G401.6 (cell line): ENCODE measurements at regions not wholly inside any gene's neighbourhood (a gene's known extent, or its start where the extent isn't known, plus 50 kb on each side); places are given as distances from the start of the nearest gene placed in this dataset.
"Not testable (repeated sequence)": the region's sequence is repeated elsewhere in the genome, so short reads cannot be mapped to it uniquely, and the experiment has no call there.

Experiments
- FAIRE-seq: peaks from 2 replicates; lab custom pipeline; 2012; peaks lifted over from hg19 to GRCh38; lab: Jason Lieb, UNC

DNA sequence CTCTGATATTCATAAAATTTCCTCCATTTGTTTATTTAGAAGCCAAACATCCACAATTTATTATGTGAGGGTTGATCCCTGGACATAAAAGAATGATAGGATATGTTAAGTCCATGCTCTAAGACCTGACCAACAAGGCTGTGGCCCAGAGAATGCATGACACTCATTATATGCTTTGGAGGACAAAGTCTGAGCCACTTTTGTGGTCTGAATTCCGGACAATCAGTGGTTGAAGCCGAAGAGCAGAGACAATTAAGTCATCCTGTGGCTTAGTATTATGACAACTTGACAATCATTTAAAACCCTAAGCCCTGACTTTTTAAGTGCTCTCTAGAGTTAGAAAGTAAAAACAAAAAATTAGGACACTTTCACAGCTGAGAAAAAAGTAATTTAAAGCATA is 483.3 kb downstream of the PLCL1 start:
- FAIRE-seq, result no peak

- no peak for FAIRE-seq
Observed at GRCh38 chr2:198285216-198285615, 480.8 kb downstream of the PLCL1 start.

DNA sequence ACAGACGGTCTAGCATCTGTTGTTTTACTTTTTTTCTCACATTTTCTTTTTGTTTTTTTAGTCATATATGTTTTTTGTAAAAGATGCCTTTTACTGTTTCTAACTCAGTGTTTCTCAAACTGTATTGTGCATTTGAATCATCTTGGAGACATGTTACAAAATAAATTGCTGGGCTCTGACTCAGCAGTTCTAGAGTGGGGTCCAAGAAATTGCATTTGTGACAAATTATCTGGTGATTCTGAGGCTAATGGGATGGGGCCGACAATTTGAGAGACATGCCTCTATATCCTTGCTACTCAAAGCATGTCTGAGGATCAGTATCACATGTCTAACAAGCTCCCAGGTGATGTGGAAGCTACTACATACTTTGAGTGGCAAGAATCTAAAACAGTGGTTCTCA is 478.8 kb downstream of the PLCL1 start:
- FAIRE-seq, result no peak

GRCh38 chr2:198282061-198282460 is 477.7 kb downstream of the PLCL1 start:
- no peak for FAIRE-seq

DNA sequence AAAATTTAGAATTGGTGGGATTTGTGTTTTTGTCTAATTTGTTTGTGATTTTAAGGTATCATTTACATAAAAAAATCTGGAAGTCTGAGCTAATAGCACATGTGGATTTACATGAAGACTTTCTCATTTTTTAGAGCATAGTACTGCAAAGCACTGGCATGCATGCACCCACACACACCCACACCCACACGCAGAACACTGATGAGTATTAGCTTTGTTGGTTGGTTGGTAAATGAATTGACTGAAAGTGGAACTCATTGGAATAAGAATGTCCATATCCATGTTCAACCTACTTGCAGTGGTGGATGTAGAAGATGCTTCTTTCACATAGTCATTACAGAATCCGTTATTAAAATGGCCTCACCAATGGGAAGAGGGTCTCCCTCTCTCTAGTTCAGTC is 475.8 kb downstream of the PLCL1 start:
- no peak for FAIRE-seq

GRCh38 chr2:198279026-198279425 is 474.6 kb downstream of the PLCL1 start:
- FAIRE-seq, result no peak

DNA sequence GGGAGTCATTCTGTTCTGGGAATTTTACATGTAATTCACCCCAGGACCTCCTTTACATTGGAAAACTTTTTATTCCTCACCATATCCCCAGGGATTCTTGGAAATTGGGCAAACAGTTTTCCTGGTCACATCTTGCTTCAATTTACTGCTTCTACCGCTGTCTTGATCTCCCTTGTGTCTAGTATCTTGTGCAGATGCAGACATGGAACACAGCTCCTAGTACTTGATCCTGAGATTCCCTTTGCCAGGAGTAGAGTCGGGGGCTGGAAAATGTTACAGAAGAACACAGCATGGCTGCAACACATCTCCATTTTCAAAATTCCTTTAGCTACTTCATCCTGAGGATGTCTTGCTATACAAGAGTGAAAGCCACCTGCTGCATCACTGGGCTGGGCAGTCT is 472.8 kb downstream of the PLCL1 start:
- no peak for FAIRE-seq

- no peak for FAIRE-seq
Observed at GRCh38 chr2:198273660-198274059, 469.3 kb downstream of the PLCL1 start.

DNA sequence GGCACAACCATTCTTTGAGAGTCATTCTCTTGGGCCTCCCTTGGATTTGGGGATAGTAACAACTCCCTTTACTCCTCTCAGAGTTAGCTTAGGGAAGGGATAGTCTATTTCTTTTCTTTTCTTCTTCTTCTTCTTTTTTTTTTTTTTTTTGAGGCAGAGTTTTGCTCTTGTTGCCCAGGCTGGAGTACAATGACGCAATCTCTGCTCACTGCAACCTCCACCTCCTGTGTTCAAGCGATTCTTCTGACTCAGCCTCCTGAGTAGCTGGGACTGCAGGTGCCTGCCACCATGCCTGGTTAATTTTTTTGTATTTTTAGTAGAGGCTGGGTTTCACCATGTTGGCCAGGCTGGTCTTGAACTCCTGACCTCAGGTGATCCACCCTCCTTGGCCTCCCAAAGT is 465.8 kb downstream of the PLCL1 start:
- not testable (repeated sequence) for FAIRE-seq

DNA sequence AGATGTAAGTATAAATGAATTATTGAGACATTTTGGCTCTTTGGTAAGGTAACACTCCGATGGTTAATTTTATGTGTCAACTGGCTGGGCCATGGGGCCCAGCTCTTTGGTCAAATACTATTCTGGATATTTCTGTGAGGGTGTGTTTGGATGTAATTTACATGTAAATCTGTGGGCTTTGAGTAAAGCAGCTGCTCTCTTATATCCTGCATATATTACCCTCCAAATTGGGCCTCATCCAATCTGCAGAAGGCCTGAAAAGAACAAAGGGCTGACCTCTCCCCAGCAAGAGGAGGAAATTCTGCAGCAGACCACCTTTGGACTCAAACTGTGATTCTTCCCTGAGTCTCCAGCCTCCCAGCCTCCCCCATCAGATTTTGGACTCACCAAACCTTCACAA is 464.1 kb downstream of the PLCL1 start:
- FAIRE-seq, result no peak

GRCh38 chr2:198259496-198259895 is 455.1 kb downstream of the PLCL1 start:
- FAIRE-seq, result no peak

DNA sequence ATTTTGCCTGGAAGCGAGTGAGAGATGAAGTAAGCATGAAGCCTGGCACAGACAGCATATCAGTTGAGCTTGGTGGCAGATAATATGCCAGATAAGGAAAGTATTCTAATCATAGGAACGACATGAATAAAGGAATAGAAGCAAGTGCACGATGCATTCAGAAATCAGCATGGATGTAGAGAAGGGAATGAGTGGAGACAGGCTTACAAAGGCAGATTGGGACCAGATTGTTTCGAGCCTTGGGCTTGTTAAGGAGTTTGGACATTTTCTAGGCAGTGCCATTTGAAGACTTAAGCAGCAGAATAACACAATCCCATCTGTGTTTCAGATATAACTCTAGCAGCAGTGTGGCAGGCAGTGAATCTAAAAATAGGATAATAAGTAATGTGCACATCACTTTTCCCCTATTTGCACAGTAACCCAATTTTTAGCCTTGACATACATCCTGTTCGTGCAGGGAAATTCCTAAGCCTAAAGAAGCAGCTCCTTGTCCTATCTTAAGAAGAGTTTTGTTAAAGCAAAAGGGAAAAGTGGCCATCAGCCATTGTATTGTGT is 450.2 kb downstream of the PLCL1 start:
- no peak for FAIRE-seq

GRCh38 chr2:198253995-198254394 is 449.6 kb downstream of the PLCL1 start:
- no peak for FAIRE-seq

DNA sequence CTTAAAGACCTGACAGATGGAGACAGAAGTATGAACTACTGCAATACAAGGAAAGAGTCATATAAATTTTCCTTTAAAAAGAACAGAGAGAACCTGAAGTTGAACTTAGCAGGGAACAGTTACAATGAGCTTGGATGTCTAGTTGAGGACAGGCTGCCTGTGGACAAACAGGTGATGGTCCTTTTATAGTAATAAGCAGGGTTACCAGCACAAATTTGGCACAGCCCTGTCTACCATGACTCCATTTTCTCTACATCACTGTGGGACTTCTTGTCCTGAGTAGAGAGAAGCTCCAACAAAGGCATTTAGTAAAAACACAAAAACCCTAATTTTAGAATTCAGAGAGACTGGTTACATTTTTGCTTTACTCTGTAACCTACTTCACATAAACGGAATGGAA is 448.1 kb downstream of the PLCL1 start:
- no peak for FAIRE-seq

DNA sequence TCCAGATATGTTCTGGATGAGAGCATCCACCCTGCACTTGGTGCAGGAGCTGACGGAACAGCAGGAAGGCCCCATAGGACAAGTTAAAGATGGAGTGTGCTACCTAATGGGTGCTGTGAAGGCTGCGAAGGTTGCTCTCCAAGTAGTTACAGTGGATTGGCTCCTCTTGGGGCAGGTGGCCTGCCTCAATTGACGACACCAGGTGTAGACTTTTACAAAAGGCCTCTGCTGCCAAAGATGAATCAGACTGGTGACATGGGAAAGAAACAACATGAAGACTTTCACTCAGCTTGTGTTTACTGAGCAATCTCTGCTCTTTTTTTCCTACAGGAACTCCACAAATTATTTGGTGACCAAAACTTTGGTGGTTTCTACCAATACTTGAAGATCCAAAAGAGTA is 437.7 kb downstream of the PLCL1 start:
- FAIRE-seq, result no peak

DNA sequence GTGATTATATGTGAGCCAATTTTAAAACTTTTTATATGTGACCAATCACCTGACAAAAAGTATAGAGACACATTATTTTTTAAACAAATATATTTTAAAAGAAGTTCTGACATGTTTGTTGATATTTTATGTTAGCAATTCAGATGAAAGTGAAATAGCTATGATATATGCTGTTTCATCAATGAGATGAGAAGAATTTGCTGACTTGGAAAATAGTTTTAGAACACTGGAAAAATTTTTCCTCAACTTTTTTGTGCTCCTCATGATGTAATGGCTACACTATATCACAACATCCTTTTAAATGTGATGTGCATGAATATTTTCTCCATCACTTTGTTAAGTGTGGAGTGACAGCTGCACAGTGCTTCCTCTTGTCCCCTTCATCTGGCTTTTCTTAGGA is 434.0 kb downstream of the PLCL1 start:
- FAIRE-seq, result no peak

- no peak for FAIRE-seq
Observed at GRCh38 chr2:198236338-198236737, 431.9 kb downstream of the PLCL1 start.

DNA sequence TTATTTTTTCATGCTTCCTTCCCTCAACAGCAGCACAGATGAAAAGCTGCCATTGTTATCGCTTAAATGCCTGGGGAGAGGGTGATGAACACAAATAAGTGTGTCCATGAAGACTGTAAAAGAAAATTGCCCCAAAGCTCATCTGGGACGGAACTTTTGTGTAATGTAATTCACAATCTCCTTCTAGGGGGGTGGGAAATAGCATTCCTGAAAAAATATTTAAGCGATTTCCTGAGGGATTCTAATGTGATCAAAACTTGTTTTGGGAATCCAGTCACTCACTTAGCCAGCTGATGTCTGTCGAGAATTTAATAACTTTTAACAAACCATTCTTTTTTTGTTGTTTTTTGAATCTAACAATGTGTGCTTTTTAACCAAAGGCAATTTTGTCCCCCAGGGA is 427.9 kb downstream of the PLCL1 start:
- FAIRE-seq, result no peak

DNA sequence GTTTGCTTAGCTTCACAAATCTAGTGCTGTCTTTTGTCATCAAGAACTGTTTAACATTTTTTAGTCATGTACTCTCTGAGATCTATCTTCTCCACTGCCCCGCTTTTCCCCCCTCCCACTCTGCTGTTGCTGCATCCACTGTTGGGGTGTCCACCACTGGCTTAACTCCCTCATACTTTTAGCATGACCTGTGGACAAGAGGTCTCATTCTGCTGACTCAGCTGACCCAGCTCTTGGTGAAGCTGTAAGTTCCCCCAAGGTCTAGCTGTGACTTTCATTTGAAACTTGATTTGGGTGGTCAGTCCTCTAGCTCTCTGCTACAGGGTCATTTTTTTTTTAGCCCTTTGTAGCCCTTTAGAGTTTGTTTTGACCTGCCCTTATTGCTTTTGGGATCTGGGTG is 427.2 kb downstream of the PLCL1 start:
- FAIRE-seq, result no peak

GRCh38 chr2:198220763-198221610 is 416.6 kb downstream of the PLCL1 start:
- FAIRE-seq, result no peak

DNA sequence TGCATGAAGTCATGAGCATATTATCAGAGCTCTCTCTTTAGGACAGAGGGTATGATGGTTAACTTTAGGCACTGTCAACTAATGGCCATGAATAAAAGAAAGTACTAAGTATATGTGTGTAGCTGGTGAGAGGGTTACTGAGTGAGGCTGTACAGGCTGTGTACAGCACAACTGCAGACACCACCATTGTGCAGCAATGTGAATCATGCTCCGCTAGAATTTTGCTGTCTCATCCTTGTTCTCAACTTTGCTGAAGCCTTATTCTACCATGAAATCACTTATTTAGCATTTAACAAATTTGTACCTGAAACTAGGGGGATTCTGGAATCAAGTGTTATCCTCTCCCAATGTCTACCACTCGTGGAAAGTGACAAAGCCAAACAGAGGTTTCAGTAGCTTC is 414.9 kb downstream of the PLCL1 start:
- FAIRE-seq, result no peak

DNA sequence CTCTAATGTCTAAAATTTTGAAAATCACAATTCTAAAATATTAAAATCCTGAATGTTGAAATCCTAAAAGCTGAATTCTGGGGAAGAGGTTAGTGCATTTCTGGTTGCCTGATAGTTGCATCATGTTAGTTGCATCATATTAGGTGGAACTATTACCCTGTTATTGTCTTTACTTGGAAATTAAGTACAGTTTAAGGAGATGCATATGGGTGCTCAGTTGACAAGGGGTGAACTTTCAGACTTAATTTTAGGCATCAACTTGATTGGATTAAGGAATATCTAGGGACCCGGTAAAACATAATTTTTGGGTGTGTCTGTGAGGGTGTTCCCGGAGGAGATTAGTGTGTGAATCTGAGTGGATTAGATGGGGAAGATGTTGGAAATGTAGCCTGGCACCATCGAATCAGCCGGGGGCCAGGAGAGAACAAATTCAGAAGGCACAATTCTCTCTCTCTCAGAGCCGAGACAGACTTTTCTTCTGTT is 409.8 kb downstream of the PLCL1 start:
- FAIRE-seq, result no peak

- no peak for FAIRE-seq
Observed at GRCh38 chr2:198213253-198213652, 408.9 kb downstream of the PLCL1 start.

DNA sequence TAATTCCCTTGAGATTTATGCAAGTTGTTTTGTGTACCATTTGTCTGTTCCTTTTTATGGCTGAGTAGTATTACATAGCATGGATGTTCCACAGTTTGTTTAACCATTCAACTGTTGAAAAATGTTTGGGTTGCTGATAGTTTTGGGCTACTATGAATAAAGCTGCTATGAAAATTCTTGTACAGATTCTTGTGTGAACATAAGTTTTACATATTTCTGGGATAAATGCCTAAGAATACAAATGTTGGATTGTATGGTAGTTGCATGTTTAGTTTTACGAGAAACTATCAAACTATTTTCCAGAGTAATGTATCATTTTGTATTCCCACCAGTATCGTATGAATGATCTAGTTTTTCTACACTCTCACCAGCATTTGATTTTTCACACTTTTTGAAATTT is 407.3 kb downstream of the PLCL1 start:
- no peak for FAIRE-seq
